SK-N-SH (cell line): ENCODE measurements at regions not wholly inside any gene's neighbourhood (a gene's known extent, or its start where the extent isn't known, plus 50 kb on each side); places are given as distances from the start of the nearest gene placed in this dataset.

Experiments used
- CTCF ChIA-PET: fragments of 300-600, 350-600 bp; formaldehyde crosslinking; extraction: SDS; loops from one replicate; lab custom pipeline; 2021; lab: Yijun Ruan, JAX
- POLR2A ChIA-PET: fragments of 350-600 bp; sonication (Branson Sonifier 250); formaldehyde crosslinking; extraction: SDS; loops from one replicate; lab custom pipeline; 2020; ENCODE audit warnings: antibody characterized with exemption, inconsistent platforms; lab: Yijun Ruan, JAX
- DNase-seq: peaks from one replicate; pipeline ENCODE4 v3.0.0; 2012
- H2AFZ ChIP-seq: fragments of 200-600 bp; sonication (generic); 2 replicates; pipeline ENCODE4 v1.8.1; 2016; ENCODE audit warnings: antibody characterized with exemption, mild to moderate bottlenecking, low read depth
- H3F3A ChIP-seq: fragments of 200-600 bp; sonication (generic); replicated peaks from 2 replicates; pipeline ENCODE3; 2016; ENCODE audit warnings: antibody characterized with exemption, mild to moderate bottlenecking; ENCODE audit not compliant: insufficient read depth
- H3K27ac ChIP-seq, 2 experiments: fragments of 200-500 bp in 1 of 2; fragments of 200-600 bp in 1 of 2; sonication (Bioruptor generic) in 1 of 2; sonication (generic), shearing (Covaris generic) in 1 of 2; 2 replicates each; pipeline versions ENCODE4 v1.5.1 to v1.6.1; 2014 to 2016; ENCODE audit warnings: low read depth in 2 of 2, inconsistent platforms in 1 of 2, low read length in 1 of 2, mild to moderate bottlenecking in 1 of 2, mixed read lengths in 1 of 2
- H3K27me3 ChIP-seq: fragments of 200-600 bp; sonication (generic), shearing (Covaris generic); 2 replicates; pipeline ENCODE4 v1.6.1; 2016; ENCODE audit warnings: mixed run types; ENCODE audit not compliant: insufficient read depth
- H3K36me3 ChIP-seq, 2 experiments: fragments of 200-500 bp in 1 of 2; fragments of 200-600 bp in 1 of 2; sonication (Bioruptor generic) in 1 of 2; sonication (generic) in 1 of 2; replicated peaks in 1 of 2; 2 replicates each; pipeline versions ENCODE3 to v1.5.1; 2014 to 2016; ENCODE audit warnings: low read length in 1 of 2, mild to moderate bottlenecking in 1 of 2; ENCODE audit not compliant: insufficient read depth in 2 of 2, control insufficient read depth in 1 of 2
- H3K4me1 ChIP-seq, 2 experiments: fragments of 200-500 bp in 1 of 2; fragments of 200-600 bp in 1 of 2; sonication (Bioruptor generic) in 1 of 2; sonication (generic), shearing (Covaris generic) in 1 of 2; 2 replicates each; pipeline versions ENCODE4 v1.5.1 to v1.6.1; 2014 to 2016; ENCODE audit warnings: low read depth in 1 of 2, low read length in 1 of 2, mixed run types in 1 of 2; ENCODE audit not compliant: insufficient read depth in 2 of 2, control insufficient read depth in 1 of 2
- H3K4me2 ChIP-seq: fragments of 200-600 bp; sonication (generic), shearing (Covaris generic); 2 replicates; pipeline ENCODE4 v1.6.1; 2017; ENCODE audit warnings: mixed run types
- H3K4me3 ChIP-seq, 2 experiments: fragments of 200-500 bp in 1 of 2; fragments of 200-600 bp in 1 of 2; sonication (Bioruptor generic) in 1 of 2; sonication (generic), shearing (Covaris generic) in 1 of 2; 2 replicates each; pipeline versions ENCODE4 v1.5.1 to v1.8.1; 2014 to 2016; ENCODE audit warnings: low read depth in 2 of 2, inconsistent platforms in 1 of 2, low read length in 1 of 2, mild to moderate bottlenecking in 1 of 2, mixed read lengths in 1 of 2, moderate library complexity in 1 of 2
- H3K79me2 ChIP-seq: fragments of 200-600 bp; sonication (generic); 2 replicates; pipeline ENCODE4 v1.8.1; 2017; ENCODE audit warnings: mild to moderate bottlenecking; ENCODE audit not compliant: insufficient read depth
- H3K9ac ChIP-seq: fragments of 200-600 bp; sonication (generic); 2 replicates; pipeline ENCODE4 v1.6.1; 2017; ENCODE audit warnings: mixed run types
- H3K9me2 ChIP-seq: fragments of 200-600 bp; sonication (generic); 2 replicates; pipeline ENCODE4 v1.6.1; 2017; ENCODE audit warnings: mixed run types
- H3K9me3 ChIP-seq: fragments of 200-600 bp; sonication (generic); 2 replicates; pipeline ENCODE4 v1.6.1; 2017; ENCODE audit warnings: mixed run types, mild to moderate bottlenecking, moderate library complexity
- H4K20me1 ChIP-seq: fragments of 200-600 bp; sonication (generic); 2 replicates; pipeline ENCODE4 v1.6.1; 2017; ENCODE audit warnings: mild to moderate bottlenecking, mixed run types; ENCODE audit not compliant: insufficient read depth
- ELF1 ChIP-seq: IDR thresholded peaks from 2 replicates; pipeline ENCODE4 v1.4.0; 2012
- EZH2phosphoT487 ChIP-seq: fragments of 200-600 bp; sonication (generic); IDR thresholded peaks from 2 replicates; pipeline ENCODE4 v1.6.1; 2017; ENCODE audit warnings: low read depth, mixed run types, mild to moderate bottlenecking, antibody characterized with exemption, moderate library complexity, borderline replicate concordance
- FOSL2 ChIP-seq: IDR thresholded peaks from 2 replicates; pipeline ENCODE4 v1.4.0; 2012; ENCODE audit warnings: low read depth, mild to moderate bottlenecking, moderate library complexity, borderline replicate concordance
- FOXJ3 ChIP-seq: sonication (generic); formaldehyde crosslinking; IDR thresholded peaks from 2 replicates; pipeline ENCODE4 v1.5.1; 2020; ENCODE audit warnings: mild to moderate bottlenecking, missing genetic modification reagents
- FOXM1 ChIP-seq: IDR thresholded peaks from 2 replicates; pipeline ENCODE4 v1.4.0; 2012; ENCODE audit warnings: low read depth, mild to moderate bottlenecking
- IRF3 ChIP-seq: fragments of 150-350 bp; IDR thresholded peaks from 2 replicates; pipeline ENCODE4 v1.6.1; 2016; ENCODE audit warnings: mild to moderate bottlenecking, low read depth, low read length
- NFIC ChIP-seq: IDR thresholded peaks from 2 replicates; pipeline ENCODE4 v1.4.0; 2012; ENCODE audit warnings: borderline replicate concordance
- NRF1 ChIP-seq: IDR thresholded peaks from 2 replicates; pipeline ENCODE4 v1.6.1; 2012; ENCODE audit warnings: low read depth, mild to moderate bottlenecking, low read length
- POLR2AphosphoS5 ChIP-seq: IDR thresholded peaks from 2 replicates; pipeline ENCODE4 v1.6.1; 2012; ENCODE audit warnings: low read depth, low read length
- RAD21 ChIP-seq: IDR thresholded peaks from 2 replicates; pipeline ENCODE4 v1.6.1; 2012; ENCODE audit warnings: mild to moderate bottlenecking, low read length
- RCOR1 ChIP-seq: fragments of 150-350 bp; IDR thresholded peaks from 2 replicates; pipeline ENCODE4 v1.6.1; 2017; ENCODE audit warnings: antibody characterized with exemption, low read length
- REST ChIP-seq: IDR thresholded peaks from 2 replicates; pipeline ENCODE4 v1.6.1; 2012; ENCODE audit warnings: mild to moderate bottlenecking, low read depth, low read length, moderate library complexity
- RFX5 ChIP-seq: IDR thresholded peaks from 2 replicates; pipeline ENCODE4 v1.6.1; 2012; ENCODE audit warnings: mild to moderate bottlenecking, improper control_type of control experiment, low read length
- SIN3A ChIP-seq: IDR thresholded peaks from 2 replicates; pipeline ENCODE4 v1.6.1; 2012; ENCODE audit warnings: low read depth, mild to moderate bottlenecking, low read length, moderate library complexity, borderline replicate concordance
- TEAD4 ChIP-seq: IDR thresholded peaks from 2 replicates; pipeline ENCODE4 v1.4.0; 2012; ENCODE audit warnings: mild to moderate bottlenecking, borderline replicate concordance; ENCODE audit not compliant: insufficient read depth
- USF2 ChIP-seq: fragments of 150-350 bp; IDR thresholded peaks from 2 replicates; pipeline ENCODE4 v1.6.1; 2017; ENCODE audit warnings: antibody characterized with exemption, low read length, low read depth, borderline replicate concordance
- ZBTB33 ChIP-seq: IDR thresholded peaks from 2 replicates; pipeline ENCODE4 v1.4.0; 2012; ENCODE audit warnings: low read depth, borderline replicate concordance
- WGBS: methylation state at CpG from one replicate; pipeline ENCODE4 v1.1.6; 2017; ENCODE audit warnings: low lambda C conversion rate; 5-methylcytosine and 5-hydroxymethylcytosine counted together
- TF ChIP-seq, protein P1 (sequence below): IDR thresholded peaks from 2 replicates; pipeline ENCODE4; 2012
- TF ChIP-seq, protein P2 (sequence below): fragments of 200-600 bp; sonication (generic); IDR thresholded peaks from 2 replicates; pipeline ENCODE4 v1.6.1; 2017; ENCODE audit warnings: antibody characterized with exemption, mild to moderate bottlenecking, moderate library complexity

DNA sequence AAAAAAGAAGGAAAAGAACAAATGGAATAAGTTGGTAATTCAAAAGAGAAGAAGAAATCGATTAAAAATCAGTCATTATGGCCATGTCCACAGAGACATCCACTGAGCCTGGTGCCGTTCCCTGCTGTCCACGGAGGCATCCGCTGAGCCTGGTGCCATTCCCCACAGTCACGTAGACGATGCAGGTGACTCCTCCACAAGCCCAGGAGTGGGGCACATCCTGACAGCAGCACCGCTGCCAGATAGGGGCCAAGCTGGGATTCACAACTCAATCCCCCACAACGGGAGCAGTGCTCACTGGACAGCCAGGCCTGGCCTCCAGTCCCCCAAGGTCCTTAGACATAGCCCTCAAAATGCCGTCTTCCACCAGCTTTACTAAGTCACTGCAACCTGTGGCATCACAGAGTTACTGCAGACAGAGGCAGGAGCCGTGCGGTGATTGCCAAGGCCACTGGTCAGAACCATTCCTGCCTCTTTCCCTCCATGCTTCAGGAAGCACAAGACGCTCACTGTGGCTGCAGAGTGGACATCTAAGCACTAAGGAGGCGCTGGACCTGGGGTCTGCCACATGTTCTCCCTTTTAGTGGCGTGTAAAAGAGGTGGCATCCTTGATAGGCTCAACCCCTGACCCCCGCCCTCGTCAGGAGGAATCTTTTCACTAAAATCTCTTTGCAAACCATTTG, 131.5 kb upstream of the SPACA7 start:
- no peak for DNase-seq
- H3K4me2 ChIP-seq, result no peak overlapping the region
- H3K9me3 ChIP-seq, result no peaks in the 10 kb centered on the region
- no peaks in the 10 kb centered on the region for H3F3A ChIP-seq
- ChIA-PET CTCF (no interaction called here), POLR2A (no interaction called here)
- H4K20me1 ChIP-seq, result no peaks in the 10 kb centered on the region
- TF ChIP-seq POLR2AphosphoS5 (no peak), FOXM1 (no peak), ZBTB33 (no peak), REST (no peak), FOSL2 (no peak), EZH2phosphoT487 (no peak), SIN3A (no peak), ELF1 (no peak), IRF3 (no peak), USF2 (no peak), RAD21 (no peak), RFX5 (no peak), RCOR1 (no peak), NFIC (no peak), NRF1 (no peak), TEAD4 (no peak), FOXJ3 (CRISPR knock-in tag) (no peak)
- TF ChIP-seq, protein P1, sequence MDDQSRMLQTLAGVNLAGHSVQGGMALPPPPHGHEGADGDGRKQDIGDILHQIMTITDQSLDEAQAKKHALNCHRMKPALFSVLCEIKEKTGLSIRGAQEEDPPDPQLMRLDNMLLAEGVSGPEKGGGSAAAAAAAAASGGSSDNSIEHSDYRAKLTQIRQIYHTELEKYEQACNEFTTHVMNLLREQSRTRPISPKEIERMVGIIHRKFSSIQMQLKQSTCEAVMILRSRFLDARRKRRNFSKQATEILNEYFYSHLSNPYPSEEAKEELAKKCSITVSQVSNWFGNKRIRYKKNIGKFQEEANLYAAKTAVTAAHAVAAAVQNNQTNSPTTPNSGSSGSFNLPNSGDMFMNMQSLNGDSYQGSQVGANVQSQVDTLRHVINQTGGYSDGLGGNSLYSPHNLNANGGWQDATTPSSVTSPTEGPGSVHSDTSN, result no peak
- TF ChIP-seq, protein P2, sequence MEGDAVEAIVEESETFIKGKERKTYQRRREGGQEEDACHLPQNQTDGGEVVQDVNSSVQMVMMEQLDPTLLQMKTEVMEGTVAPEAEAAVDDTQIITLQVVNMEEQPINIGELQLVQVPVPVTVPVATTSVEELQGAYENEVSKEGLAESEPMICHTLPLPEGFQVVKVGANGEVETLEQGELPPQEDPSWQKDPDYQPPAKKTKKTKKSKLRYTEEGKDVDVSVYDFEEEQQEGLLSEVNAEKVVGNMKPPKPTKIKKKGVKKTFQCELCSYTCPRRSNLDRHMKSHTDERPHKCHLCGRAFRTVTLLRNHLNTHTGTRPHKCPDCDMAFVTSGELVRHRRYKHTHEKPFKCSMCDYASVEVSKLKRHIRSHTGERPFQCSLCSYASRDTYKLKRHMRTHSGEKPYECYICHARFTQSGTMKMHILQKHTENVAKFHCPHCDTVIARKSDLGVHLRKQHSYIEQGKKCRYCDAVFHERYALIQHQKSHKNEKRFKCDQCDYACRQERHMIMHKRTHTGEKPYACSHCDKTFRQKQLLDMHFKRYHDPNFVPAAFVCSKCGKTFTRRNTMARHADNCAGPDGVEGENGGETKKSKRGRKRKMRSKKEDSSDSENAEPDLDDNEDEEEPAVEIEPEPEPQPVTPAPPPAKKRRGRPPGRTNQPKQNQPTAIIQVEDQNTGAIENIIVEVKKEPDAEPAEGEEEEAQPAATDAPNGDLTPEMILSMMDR, result no peak
- H3K9ac ChIP-seq, result no peak overlapping the region
- H3K27ac ChIP-seq, result no peak overlapping the region
- H2AFZ ChIP-seq, result no peak overlapping the region
- no peaks in the 10 kb centered on the region for H3K4me1 ChIP-seq
- WGBS, result 16% methylated on average over 12 of the region's 16 CpGs
- peaks cover 9% of the 10 kb centered on the region for H3K27me3 ChIP-seq
- H3K79me2 ChIP-seq, result no peaks in the 10 kb centered on the region
- no peaks in the 10 kb centered on the region for H3K9me2 ChIP-seq
- no peaks in the 10 kb centered on the region for H3K36me3 ChIP-seq
- no peak overlapping the region for H3K4me3 ChIP-seq
